ENCODE measurements at regions not wholly inside any gene's neighbourhood (a gene's known extent, or its start where the extent isn't known, plus 50 kb on each side); places are given as distances from the start of the nearest gene placed in this dataset.
A peak's percentile ranks its signal among the peaks of the same experiment; 100 is the strongest.
"Not testable (repeated sequence)": the region's sequence is repeated elsewhere in the genome, so short reads cannot be mapped to it uniquely, and the experiment has no call there.

GRCh38 chr14:44873536-44873935, 88.2 kb downstream of the KLHL28 start:
- H3K36me3 Mint-ChIP-seq (ENCODE audit: insufficient read depth) = no peaks in the 10 kb centered on the region
- DNase-seq (ENCODE audit: low spot score in 2 of 2) = no peak
- H3K4me1 Mint-ChIP-seq = no peaks in the 10 kb centered on the region
- no peak overlapping the region for H3K4me3 Mint-ChIP-seq
- H3K27ac Mint-ChIP-seq (ENCODE audit: low read depth) = no peak overlapping the region
- peaks cover 6% of the 10 kb centered on the region for H3K9me3 Mint-ChIP-seq
- no peak for ATAC-seq (replicated peaks; ENCODE audit: extremely low read depth, poor library complexity, severe bottlenecking)
- H3K27me3 Mint-ChIP-seq = peaks cover 68% of the 10 kb centered on the region

- H3K9me3 Mint-ChIP-seq = no peaks in the 10 kb centered on the region
- ATAC-seq (replicated peaks; ENCODE audit: extremely low read depth, poor library complexity, severe bottlenecking) (no peak), DNase-seq (ENCODE audit: low spot score in 2 of 2) (no peak)
- H3K36me3 Mint-ChIP-seq (ENCODE audit: insufficient read depth) = no peaks in the 10 kb centered on the region
- no peak overlapping the region for H3K27ac Mint-ChIP-seq (ENCODE audit: low read depth)
- peaks cover 1% of the 10 kb centered on the region for H3K27me3 Mint-ChIP-seq
- H3K4me1 Mint-ChIP-seq = no peaks in the 10 kb centered on the region
- no peak overlapping the region for H3K4me3 Mint-ChIP-seq
These were observed 95.0 kb downstream of the KLHL28 start for GRCh38 chr14:44866770-44867169.

GRCh38 chr14:44866322-44866721, 95.4 kb downstream of the KLHL28 start:
- Mint-ChIP-seq H3K27me3 (no peaks in the 10 kb centered on the region), H3K4me3 (no peak overlapping the region), H3K9me3 (no peaks in the 10 kb centered on the region), H3K36me3 (ENCODE audit: insufficient read depth) (no peaks in the 10 kb centered on the region), H3K4me1 (no peaks in the 10 kb centered on the region), H3K27ac (ENCODE audit: low read depth) (no peak overlapping the region)
- no peak for DNase-seq (ENCODE audit: low spot score in 2 of 2)
- no peak for ATAC-seq (replicated peaks; ENCODE audit: extremely low read depth, poor library complexity, severe bottlenecking)

- Mint-ChIP-seq H3K9me3 (peaks cover 3% of the 10 kb centered on the region), H3K36me3 (ENCODE audit: insufficient read depth) (no peaks in the 10 kb centered on the region), H3K27me3 (peaks cover 1% of the 10 kb centered on the region), H3K4me1 (no peaks in the 10 kb centered on the region), H3K4me3 (no peak overlapping the region), H3K27ac (ENCODE audit: low read depth) (no peak overlapping the region)
- DNase-seq (ENCODE audit: low spot score in 2 of 2) (no peak), ATAC-seq (replicated peaks; ENCODE audit: extremely low read depth, poor library complexity, severe bottlenecking) (no peak)
These were observed 98.5 kb downstream of the KLHL28 start for GRCh38 chr14:44863271-44863670.

- Mint-ChIP-seq H3K27ac (ENCODE audit: low read depth) (no peak overlapping the region), H3K4me3 (no peak overlapping the region), H3K4me1 (no peaks in the 10 kb centered on the region), H3K36me3 (ENCODE audit: insufficient read depth) (no peaks in the 10 kb centered on the region), H3K9me3 (peaks cover 5% of the 10 kb centered on the region), H3K27me3 (peaks cover 61% of the 10 kb centered on the region)
- no peak for ATAC-seq (replicated peaks; ENCODE audit: extremely low read depth, poor library complexity, severe bottlenecking)
- DNase-seq (ENCODE audit: low spot score in 2 of 2) = no peak
These were observed 107.6 kb downstream of the KLHL28 start for GRCh38 chr14:44854114-44854513.

GRCh38 chr14:44847526-44848309, 114.0 kb downstream of the KLHL28 start:
- Mint-ChIP-seq H3K4me1 (no peaks in the 10 kb centered on the region), H3K9me3 (no peaks in the 10 kb centered on the region), H3K27me3 (peaks cover 17% of the 10 kb centered on the region), H3K4me3 (no peak overlapping the region), H3K36me3 (ENCODE audit: insufficient read depth) (no peaks in the 10 kb centered on the region), H3K27ac (ENCODE audit: low read depth) (no peak overlapping the region)
- DNase-seq (ENCODE audit: low spot score in 2 of 2) = no peak
- no peak for ATAC-seq (replicated peaks; ENCODE audit: extremely low read depth, poor library complexity, severe bottlenecking)

GRCh38 chr14:44846232-44846824, 115.4 kb downstream of the KLHL28 start:
- Mint-ChIP-seq H3K9me3 (no peaks in the 10 kb centered on the region), H3K27me3 (peaks cover 12% of the 10 kb centered on the region), H3K4me1 (no peaks in the 10 kb centered on the region), H3K36me3 (ENCODE audit: insufficient read depth) (no peaks in the 10 kb centered on the region), H3K27ac (ENCODE audit: low read depth) (no peak overlapping the region), H3K4me3 (no peak overlapping the region)
- ATAC-seq (replicated peaks; ENCODE audit: extremely low read depth, poor library complexity, severe bottlenecking) (peak; percentile 32), DNase-seq (ENCODE audit: low spot score in 2 of 2) (no peak)

- not testable (repeated sequence) for H3K36me3 Mint-ChIP-seq (ENCODE audit: insufficient read depth); H3K27ac Mint-ChIP-seq (ENCODE audit: low read depth); H3K4me1 Mint-ChIP-seq; H3K4me3 Mint-ChIP-seq; DNase-seq (ENCODE audit: low spot score in 2 of 2); ATAC-seq (replicated peaks; ENCODE audit: extremely low read depth, poor library complexity, severe bottlenecking); H3K9me3 Mint-ChIP-seq
- H3K27me3 Mint-ChIP-seq = peaks cover 18% of the 10 kb centered on the region
These were observed 125.8 kb downstream of the KLHL28 start for GRCh38 chr14:44835928-44836327.

GRCh38 chr14:44833376-44834060, 128.2 kb downstream of the KLHL28 start:
- no peak overlapping the region for H3K4me3 Mint-ChIP-seq
- H3K9me3 Mint-ChIP-seq = no peaks in the 10 kb centered on the region
- no peak overlapping the region for H3K27ac Mint-ChIP-seq (ENCODE audit: low read depth)
- peaks cover under 1% of the 10 kb centered on the region for H3K27me3 Mint-ChIP-seq
- H3K4me1 Mint-ChIP-seq = no peaks in the 10 kb centered on the region
- H3K36me3 Mint-ChIP-seq (ENCODE audit: insufficient read depth) = no peaks in the 10 kb centered on the region
- no peak for DNase-seq (ENCODE audit: low spot score in 2 of 2)
- ATAC-seq (replicated peaks; ENCODE audit: extremely low read depth, poor library complexity, severe bottlenecking) = no peak

- Mint-ChIP-seq H3K9me3 (no peaks in the 10 kb centered on the region), H3K4me3 (no peak overlapping the region), H3K27ac (ENCODE audit: low read depth) (no peak overlapping the region), H3K27me3 (no peaks in the 10 kb centered on the region), H3K36me3 (ENCODE audit: insufficient read depth) (no peaks in the 10 kb centered on the region), H3K4me1 (no peaks in the 10 kb centered on the region)
- DNase-seq (ENCODE audit: low spot score in 2 of 2) (no peak), ATAC-seq (replicated peaks; ENCODE audit: extremely low read depth, poor library complexity, severe bottlenecking) (no peak)
These were observed 131.4 kb downstream of the KLHL28 start for GRCh38 chr14:44830371-44830770.

- H3K9me3 Mint-ChIP-seq = no peaks in the 10 kb centered on the region
- no peak overlapping the region for H3K4me3 Mint-ChIP-seq
- ATAC-seq (replicated peaks; ENCODE audit: extremely low read depth, poor library complexity, severe bottlenecking) = no peak
These were observed 132.7 kb downstream of the KLHL28 start for GRCh38 chr14:44829021-44829420.

GRCh38 chr14:44828023-44828422, 133.7 kb downstream of the KLHL28 start:
- Mint-ChIP-seq H3K4me3 (no peak overlapping the region), H3K9me3 (no peaks in the 10 kb centered on the region), H3K27me3 (no peaks in the 10 kb centered on the region), H3K36me3 (ENCODE audit: insufficient read depth) (no peaks in the 10 kb centered on the region), H3K4me1 (no peaks in the 10 kb centered on the region), H3K27ac (ENCODE audit: low read depth) (no peak overlapping the region)
- no peak for DNase-seq (ENCODE audit: low spot score in 2 of 2)
- no peak for ATAC-seq (replicated peaks; ENCODE audit: extremely low read depth, poor library complexity, severe bottlenecking)

More at GRCh38 chr14:44829021-44829420, 132.7 kb downstream of the KLHL28 start:
- Mint-ChIP-seq H3K36me3 (ENCODE audit: insufficient read depth) (no peaks in the 10 kb centered on the region), H3K4me1 (no peaks in the 10 kb centered on the region), H3K27ac (ENCODE audit: low read depth) (no peak overlapping the region), H3K27me3 (no peaks in the 10 kb centered on the region)
- no peak for DNase-seq (ENCODE audit: low spot score in 2 of 2)
